ENCODE measurements at regions not wholly inside any gene's neighbourhood (a gene's known extent, or its start where the extent isn't known, plus 50 kb on each side); places are given as distances from the start of the nearest gene placed in this dataset.

GRCh38 chr14:58762629-58763028 lies 124.9 kb downstream of the DACT1 start:
- H2AFZ ChIP-seq (ENCODE audit: low read length): no peak overlapping the region
- H3K23ac ChIP-seq (ENCODE audit: insufficient read length, low read depth, low read length): no peak overlapping the region
- no peak overlapping the region for H3K4ac ChIP-seq (ENCODE audit: low read depth, low read length)
- H4K91ac ChIP-seq (ENCODE audit: insufficient read length, low read depth, low read length): no peak overlapping the region
- H3K18ac ChIP-seq (ENCODE audit: insufficient read length, low read depth, low read length): no peak overlapping the region
- no peaks in the 10 kb centered on the region for H4K20me1 ChIP-seq (ENCODE audit: control insufficient read depth, insufficient read depth, insufficient read length)
- TF ChIP-seq CTCF (conservative IDR thresholded peaks at IDR 0.05): no peak
- no peaks in the 10 kb centered on the region for H3K79me2 ChIP-seq (ENCODE audit: insufficient read depth, low read length)
- H3K27me3 ChIP-seq (ENCODE audit: insufficient read depth, low read length): peaks cover 5% of the 10 kb centered on the region; the same call in 1 of the 2 replicates
- no peak overlapping the region for H2AK5ac ChIP-seq (ENCODE audit: insufficient read length, low read length)
- no peak overlapping the region for H4K5ac ChIP-seq (ENCODE audit: insufficient read length, low read depth, low read length)
- no peak overlapping the region for H2BK5ac ChIP-seq (ENCODE audit: insufficient read length, low read length)
- DNase-seq: no peak
- WGBS (ENCODE audit: extremely low coverage, insufficient read length, low lambda C conversion rate): no CpG with 5 or more reads among the region's 1 CpG
- no peak overlapping the region for H3K9ac ChIP-seq (ENCODE audit: extremely low read depth, insufficient read length, low read length)
- no peak overlapping the region for H3K4me2 ChIP-seq (ENCODE audit: insufficient read depth, insufficient read length, low read length)
- H3K4me1 Mint-ChIP-seq: peaks cover 4 to 5% of the 10 kb centered on the region in 2 experiments; a peak in 3 of 4 replicates
- H4K8ac ChIP-seq (replicated peaks; ENCODE audit: insufficient read length, low read depth, low read length): no peak overlapping the region
- H3K4me3 Mint-ChIP-seq: no peak overlapping the region
- H3K56ac ChIP-seq (ENCODE audit: insufficient read length, low read depth, low read length): no peak overlapping the region
- no peak overlapping the region for H2BK120ac ChIP-seq (ENCODE audit: low read depth, low read length, poor library complexity, severe bottlenecking)
- no peak overlapping the region for H3K27ac Mint-ChIP-seq
- no peaks in the 10 kb centered on the region; a peak in 2 of 7 replicates for H3K36me3 Mint-ChIP-seq (ENCODE audit: insufficient read depth in 1 of 3, low read depth in 3 of 3)
- H3K23me2 ChIP-seq (ENCODE audit: insufficient read length, low read depth, low read length, poor library complexity, severe bottlenecking): no peaks in the 10 kb centered on the region
- H3K14ac ChIP-seq (ENCODE audit: insufficient read depth, low read length): no peak overlapping the region
- H3K4me1 ChIP-seq (ENCODE audit: insufficient read depth, low read length): no peaks in the 10 kb centered on the region
- peaks cover 0 to 4% of the 10 kb centered on the region in 2 experiments; a peak in 1 of 5 replicates for H3K9me3 Mint-ChIP-seq
- no peak overlapping the region for H2BK12ac ChIP-seq (ENCODE audit: insufficient read length, low read depth, low read length)
- H3K27ac ChIP-seq (ENCODE audit: insufficient read length, low read depth, low read length): no peak overlapping the region
- no peak overlapping the region for H3T11ph ChIP-seq (ENCODE audit: low read length)
- no peaks in the 10 kb centered on the region for H3K79me1 ChIP-seq (ENCODE audit: insufficient read depth, low read depth, low read length, poor library complexity, severe bottlenecking)
- H2BK15ac ChIP-seq (ENCODE audit: low read depth, low read length): no peak overlapping the region
- H3K27me3 Mint-ChIP-seq (ENCODE audit: low read depth): peaks cover 60% of the 10 kb centered on the region
- H2BK20ac ChIP-seq (ENCODE audit: low read depth, low read length, poor library complexity, severe bottlenecking): no peak overlapping the region
- no peaks in the 10 kb centered on the region for H3K9me3 ChIP-seq (ENCODE audit: control insufficient read depth, low read depth, low read length)
